HG03095 (cell line): ENCODE measurements at regions not wholly inside any gene's neighbourhood (a gene's known extent, or its start where the extent isn't known, plus 50 kb on each side); places are given as distances from the start of the nearest gene placed in this dataset.

Experiments used
- ATAC-seq: cut with Tn5 transposase; IDR thresholded peaks from one replicate; pipeline ENCODE4 v1.9.1; 2021; ENCODE audit warnings: moderate library complexity; ENCODE audit not compliant: unreplicated experiment

GRCh38 chr3:88918841-88919240 is 188.6 kb upstream of the EPHA3 start:
- no peak for ATAC-seq

GRCh38 chr3:88921986-88922385 is 185.4 kb upstream of the EPHA3 start:
- ATAC-seq = no peak

- ATAC-seq = no peak
Observed at GRCh38 chr3:88926221-88926620, 181.2 kb upstream of the EPHA3 start.

- ATAC-seq = no peak
Observed at GRCh38 chr3:88930611-88931010, 176.8 kb upstream of the EPHA3 start.

DNA sequence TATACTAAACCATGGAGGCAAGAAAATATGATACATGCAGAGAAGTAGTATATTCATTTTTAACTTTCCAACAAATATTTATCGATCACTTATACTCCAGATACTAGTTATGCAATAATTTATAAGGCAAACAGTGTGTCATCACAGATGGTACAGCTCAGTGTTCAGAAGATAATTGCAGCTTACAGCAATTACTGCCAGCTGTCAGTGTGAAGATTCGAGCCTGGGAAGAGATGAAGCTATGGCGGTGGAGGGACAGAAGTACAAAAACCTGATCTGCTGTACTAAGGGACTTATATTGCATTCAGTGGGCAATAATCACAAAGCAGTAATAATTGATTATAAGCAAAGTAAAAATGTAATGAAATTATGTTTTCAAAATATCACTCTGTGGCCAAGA is 170.6 kb upstream of the EPHA3 start:
- ATAC-seq = no peak

DNA sequence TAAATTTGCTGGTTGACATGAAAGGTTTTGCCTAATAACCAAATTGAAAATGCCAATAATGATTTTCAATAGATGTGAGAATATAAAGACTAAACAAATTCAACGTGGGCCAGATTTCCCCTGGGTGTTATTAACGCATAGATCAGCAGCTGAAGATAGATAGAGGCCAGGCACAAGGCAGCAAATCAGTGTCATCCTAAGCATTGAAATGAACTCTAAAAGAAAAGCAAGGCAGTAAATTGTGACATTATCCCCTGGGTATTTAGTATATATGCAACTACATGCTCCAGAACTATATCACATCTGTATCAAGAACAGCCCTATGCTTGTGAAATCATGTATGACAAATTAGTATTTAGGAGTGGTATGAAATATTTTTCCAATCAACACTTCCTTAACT is 167.1 kb upstream of the EPHA3 start:
- ATAC-seq = no peak

DNA sequence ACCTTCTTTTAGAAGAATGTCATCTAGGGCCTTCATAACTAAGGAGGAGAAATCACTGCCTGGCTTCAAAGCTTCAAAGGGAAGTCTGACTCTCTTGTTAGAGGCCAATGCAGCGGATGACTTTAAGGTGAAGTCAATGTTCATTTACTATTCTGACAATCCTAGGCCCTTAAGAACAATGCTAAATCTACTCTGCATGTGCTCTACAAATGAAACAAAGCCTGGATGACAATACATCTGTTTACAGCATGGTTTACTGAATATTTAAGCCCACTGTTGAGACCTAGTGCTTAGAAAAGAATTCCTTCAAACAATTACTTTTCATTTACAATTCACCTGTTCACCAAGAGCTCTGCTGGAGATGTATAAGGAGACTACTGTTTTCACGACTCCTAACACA is 160.4 kb upstream of the EPHA3 start:
- ATAC-seq = no peak

DNA sequence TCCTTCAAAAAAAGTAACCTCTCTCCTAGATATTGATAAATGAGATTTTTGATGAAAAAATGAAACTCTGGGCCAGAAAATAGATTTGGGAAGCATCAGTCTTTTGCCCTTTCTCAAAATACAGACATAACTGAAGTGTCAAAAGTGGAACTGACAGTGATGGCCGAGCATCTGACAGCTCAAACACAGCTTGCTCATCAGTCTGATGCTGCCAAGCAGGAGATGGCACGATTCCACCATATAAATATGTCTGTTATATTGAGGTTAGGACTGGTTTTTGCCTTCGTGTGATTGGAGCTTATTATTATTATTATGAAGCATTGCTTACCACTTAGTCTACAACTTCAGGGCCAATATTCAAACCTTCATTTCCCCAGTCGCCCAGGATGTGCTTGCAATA is 152.6 kb upstream of the EPHA3 start:
- no peak for ATAC-seq

- no peak for ATAC-seq
Observed at GRCh38 chr3:88955274-88955673, 152.1 kb upstream of the EPHA3 start.

DNA sequence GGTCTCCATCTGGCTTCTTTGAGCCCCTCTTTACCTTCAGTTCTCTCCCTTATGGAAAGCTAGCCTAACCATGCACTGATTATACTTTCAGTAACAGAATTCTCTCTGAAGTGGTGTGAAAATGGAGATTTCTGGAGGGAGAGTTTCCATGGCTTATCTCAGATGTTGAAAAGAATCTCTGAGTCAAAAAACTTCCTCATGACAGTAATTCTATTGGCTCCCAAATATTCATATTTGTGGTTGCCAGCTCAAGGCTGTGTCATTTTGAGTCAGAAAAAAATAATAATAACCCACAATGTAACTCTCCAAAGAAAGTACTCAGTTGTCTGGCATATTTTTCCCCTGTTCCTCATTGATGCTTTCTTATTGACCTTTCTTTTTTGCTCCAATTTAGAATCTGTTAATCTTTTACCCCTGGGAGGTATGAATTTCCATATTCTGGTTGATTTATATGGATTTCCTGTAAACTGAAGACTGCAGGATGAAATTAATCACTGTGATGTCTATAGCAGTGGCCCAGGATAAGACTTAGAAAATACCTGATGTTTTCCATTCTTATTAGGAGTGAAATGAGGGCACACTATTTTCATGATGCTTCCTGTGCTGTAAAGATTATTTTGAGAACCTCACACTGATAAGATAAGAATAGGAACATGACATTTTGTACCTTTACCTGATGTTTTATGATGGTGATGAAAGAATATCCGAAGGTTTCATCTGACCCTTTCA is 149.5 kb upstream of the EPHA3 start:
- ATAC-seq = no peak

GRCh38 chr3:88960019-88960418 is 147.4 kb upstream of the EPHA3 start:
- no peak for ATAC-seq

DNA sequence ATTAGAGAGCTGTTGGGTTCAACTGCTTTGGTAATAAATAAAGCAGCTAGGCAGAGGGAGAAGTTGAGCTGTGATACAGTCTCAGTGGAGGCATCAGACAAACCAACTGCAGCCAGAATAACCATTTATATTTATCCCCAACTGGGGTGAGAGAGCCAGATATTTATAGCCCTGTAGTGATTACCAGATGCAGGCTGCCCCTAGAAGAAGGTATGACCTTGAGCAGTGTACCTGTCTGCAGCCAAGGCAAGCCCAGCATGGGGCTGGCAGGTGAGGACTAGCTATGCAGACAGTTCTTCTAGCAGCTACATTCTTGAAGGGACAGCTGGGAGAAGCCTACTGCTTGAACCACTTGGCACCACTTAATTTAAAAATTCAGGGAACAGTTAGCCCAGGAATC is 144.4 kb upstream of the EPHA3 start:
- ATAC-seq = no peak

GRCh38 chr3:88979760-88980159 is 127.7 kb upstream of the EPHA3 start:
- no peak for ATAC-seq

DNA sequence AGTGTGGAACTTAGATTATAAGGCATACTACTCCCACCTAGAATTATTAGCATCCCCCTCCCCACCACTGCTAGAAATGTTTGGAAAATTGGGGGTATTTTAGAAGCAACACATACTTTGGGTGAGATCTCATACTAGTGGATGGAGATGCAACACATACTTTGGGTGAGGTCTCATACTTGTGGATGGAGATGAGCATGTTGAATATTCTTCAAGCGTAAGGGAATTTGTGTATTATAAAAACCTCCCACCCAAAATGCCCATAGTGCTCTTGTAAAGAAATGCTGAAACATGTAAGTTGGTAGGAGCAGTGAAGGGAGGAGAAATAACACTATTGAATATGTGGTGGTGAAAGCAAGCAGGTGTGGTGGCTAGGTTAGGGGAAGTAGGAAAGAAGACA is 124.0 kb upstream of the EPHA3 start:
- ATAC-seq = no peak

DNA sequence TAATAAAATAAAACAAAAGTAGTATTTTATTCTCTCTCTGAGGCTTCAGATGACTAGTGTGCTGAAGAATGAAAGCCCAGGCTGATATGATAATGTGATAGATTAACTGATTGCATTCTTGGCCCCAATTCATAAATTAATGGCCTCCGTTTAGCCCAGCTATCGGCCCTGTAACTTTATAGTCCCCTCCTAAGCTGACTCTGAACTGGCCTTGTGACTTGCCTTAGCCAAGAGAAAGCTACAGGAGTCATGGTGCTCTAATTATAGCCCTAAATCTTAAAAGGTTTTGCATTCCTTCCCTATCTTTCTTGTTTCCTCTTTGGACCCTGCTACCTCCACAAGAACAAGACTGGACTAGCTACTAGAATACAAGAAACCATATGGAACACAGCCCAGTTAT is 123.2 kb upstream of the EPHA3 start:
- no peak for ATAC-seq

- no peak for ATAC-seq
Observed at GRCh38 chr3:88984832-88985231, 122.6 kb upstream of the EPHA3 start.

DNA sequence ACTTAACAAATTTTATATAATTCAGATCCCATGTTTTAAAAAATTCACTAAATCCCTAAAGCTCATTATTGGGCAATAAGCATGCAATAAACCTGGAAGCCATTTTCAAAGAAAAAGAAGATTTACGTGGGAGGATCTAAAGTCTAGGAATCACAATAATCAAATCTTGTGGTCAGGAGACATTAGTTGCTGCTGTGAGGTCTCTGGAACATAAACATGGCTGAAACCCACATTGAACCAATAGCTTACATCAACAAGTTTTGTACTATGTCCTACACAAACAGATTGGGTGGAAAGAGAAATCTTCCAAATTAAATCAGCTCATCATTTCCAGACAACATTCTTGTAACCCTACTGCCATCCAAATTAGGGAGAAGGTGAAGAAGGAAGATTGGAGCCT is 121.9 kb upstream of the EPHA3 start:
- no peak for ATAC-seq

DNA sequence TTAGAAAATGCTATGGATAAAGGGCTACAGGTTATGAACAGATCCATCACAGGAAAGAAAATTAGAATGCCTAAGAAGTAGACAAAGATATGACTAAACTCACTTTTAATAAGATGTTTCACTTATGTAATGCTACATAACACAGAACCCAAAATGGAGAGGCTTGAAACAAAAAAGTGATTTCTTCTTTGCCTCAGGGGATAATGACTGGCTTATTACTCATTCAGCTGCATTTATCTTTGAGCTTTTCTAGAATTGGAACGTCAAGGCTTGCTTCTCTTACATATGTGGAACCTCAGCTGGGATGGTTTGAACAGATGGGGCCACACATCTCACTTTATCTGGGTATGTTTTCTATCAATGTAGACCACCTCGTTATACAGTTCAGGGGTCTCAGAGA is 120.6 kb upstream of the EPHA3 start:
- ATAC-seq = no peak

GRCh38 chr3:88987776-88988175 is 119.6 kb upstream of the EPHA3 start:
- no peak for ATAC-seq

GRCh38 chr3:88988906-88989305 is 118.5 kb upstream of the EPHA3 start:
- no peak for ATAC-seq

DNA sequence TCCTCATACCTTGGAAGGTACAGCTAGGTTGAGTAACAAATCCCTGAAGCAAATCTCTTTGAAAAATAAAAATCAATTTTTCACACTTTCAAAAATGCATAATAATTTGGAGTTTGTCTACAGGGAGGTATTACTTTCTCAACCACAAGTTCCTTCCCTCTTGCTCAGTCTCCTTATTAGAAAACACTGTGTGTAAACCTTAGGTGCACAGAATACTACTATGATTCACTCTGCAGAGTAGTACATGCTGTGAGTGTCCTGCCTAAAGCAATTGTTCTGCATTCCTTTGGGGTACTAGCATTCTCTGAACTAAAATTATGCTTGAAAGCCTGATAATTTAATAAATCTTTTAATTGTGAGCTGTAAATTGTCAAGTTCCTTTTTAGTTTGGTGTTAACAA is 115.9 kb upstream of the EPHA3 start:
- no peak for ATAC-seq

DNA sequence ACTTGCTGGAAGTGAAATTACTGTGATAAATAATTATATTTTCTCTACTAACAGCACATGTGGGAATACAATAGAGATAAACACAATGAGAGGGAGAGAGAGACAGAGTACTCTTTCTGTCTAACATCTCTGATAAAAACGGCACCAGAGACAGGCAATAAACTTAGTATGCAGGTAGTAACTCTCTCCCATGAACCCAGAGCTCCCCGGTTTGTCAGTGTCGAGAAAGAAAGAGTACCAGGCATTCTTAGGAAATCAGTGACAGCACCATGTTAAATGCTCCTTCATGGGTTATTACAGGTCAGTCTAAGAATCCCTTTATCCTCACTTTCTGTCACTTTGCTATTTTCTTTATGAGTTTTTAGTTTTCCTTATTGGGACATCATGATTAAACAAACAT is 110.7 kb upstream of the EPHA3 start:
- no peak for ATAC-seq

DNA sequence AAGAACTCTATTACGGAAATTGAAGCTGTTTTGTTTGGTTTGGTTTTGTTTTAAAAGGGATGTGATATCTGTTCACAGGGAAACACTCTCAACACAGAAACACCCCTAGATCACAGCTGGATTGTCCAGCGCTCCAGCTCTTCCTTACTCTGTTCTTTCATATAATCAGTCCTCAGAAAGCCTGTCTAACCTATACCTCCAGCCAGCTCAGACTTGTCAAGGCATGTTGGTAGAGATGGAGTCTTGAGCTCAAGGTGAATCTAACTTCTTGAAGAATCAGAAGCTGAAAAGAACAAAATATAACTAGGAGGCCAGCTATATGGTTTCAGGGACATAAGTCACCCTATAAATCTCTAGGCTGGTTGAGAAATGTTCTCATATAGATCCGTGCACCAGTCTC is 110.2 kb upstream of the EPHA3 start:
- ATAC-seq = no peak
